ENCODE measurements at regions not wholly inside any gene's neighbourhood (a gene's known extent, or its start where the extent isn't known, plus 50 kb on each side); places are given as distances from the start of the nearest gene placed in this dataset.

DNA sequence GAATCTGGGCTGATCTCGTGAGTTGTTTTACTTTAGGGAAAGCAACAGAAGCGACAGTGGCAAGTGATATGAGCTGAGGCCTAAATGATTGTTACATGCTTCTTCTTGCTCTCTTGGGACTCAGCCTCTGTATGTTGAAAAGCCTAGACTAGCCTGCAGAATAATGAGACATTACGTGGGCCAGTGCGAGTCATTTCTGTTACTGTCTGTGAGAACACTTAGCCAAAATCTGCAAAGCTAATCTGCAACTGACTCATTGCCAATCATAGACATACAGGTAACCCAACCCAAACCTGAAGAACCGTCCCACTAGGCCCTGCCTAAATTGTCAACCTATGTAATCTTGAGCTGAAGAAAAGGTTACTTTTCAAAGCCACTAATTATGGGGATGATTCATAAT is 77.4 kb upstream of the F13A1 start:
- Mint-ChIP-seq H3K4me1 (ENCODE audit: low read depth, unreplicated experiment) (peaks cover 11% of the 10 kb centered on the region), H3K27ac (ENCODE audit: unreplicated experiment) (no peak overlapping the region)
- TF ChIP-seq, protein P1, sequence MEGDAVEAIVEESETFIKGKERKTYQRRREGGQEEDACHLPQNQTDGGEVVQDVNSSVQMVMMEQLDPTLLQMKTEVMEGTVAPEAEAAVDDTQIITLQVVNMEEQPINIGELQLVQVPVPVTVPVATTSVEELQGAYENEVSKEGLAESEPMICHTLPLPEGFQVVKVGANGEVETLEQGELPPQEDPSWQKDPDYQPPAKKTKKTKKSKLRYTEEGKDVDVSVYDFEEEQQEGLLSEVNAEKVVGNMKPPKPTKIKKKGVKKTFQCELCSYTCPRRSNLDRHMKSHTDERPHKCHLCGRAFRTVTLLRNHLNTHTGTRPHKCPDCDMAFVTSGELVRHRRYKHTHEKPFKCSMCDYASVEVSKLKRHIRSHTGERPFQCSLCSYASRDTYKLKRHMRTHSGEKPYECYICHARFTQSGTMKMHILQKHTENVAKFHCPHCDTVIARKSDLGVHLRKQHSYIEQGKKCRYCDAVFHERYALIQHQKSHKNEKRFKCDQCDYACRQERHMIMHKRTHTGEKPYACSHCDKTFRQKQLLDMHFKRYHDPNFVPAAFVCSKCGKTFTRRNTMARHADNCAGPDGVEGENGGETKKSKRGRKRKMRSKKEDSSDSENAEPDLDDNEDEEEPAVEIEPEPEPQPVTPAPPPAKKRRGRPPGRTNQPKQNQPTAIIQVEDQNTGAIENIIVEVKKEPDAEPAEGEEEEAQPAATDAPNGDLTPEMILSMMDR (IDR thresholded peaks at IDR 0.05; ENCODE audit: partially characterized antibody, unreplicated experiment): no peak

DNA sequence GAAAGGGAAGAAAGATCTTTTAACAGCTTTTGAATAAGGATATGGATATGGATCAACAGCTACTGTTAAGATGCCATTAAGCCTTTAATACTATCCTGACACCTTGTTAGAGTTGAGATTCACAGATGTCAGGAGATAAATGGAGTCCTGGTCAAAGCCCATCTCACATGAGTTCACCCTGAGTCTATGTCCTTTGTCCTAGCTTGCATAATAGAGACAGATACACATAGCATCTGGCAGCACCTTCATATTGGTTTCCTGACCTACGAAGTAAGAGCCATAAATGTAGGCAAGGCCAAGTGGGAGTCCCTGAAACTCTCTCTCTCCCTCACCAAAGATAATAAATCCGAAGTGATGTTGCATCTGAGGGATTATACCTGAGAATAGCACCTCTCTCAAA is 79.1 kb upstream of the F13A1 start:
- no peak for DNase-seq
- peaks cover 11% of the 10 kb centered on the region for H3K4me1 Mint-ChIP-seq (ENCODE audit: low read depth, unreplicated experiment)
- no peak overlapping the region for H3K27ac Mint-ChIP-seq (ENCODE audit: unreplicated experiment)
- H3K4me3 Mint-ChIP-seq (ENCODE audit: unreplicated experiment): no peak overlapping the region
- H3K9me3 Mint-ChIP-seq (ENCODE audit: unreplicated experiment): no peaks in the 10 kb centered on the region
- TF ChIP-seq, protein P1 (IDR thresholded peaks at IDR 0.05; ENCODE audit: partially characterized antibody, unreplicated experiment): no peak
- no peaks in the 10 kb centered on the region for H3K36me3 Mint-ChIP-seq (ENCODE audit: unreplicated experiment)
- peaks cover 4% of the 10 kb centered on the region for H3K27me3 Mint-ChIP-seq (ENCODE audit: unreplicated experiment)

More for the DNA sequence above, 77.4 kb upstream of the F13A1 start:
- Mint-ChIP-seq H3K36me3 (ENCODE audit: unreplicated experiment) (no peaks in the 10 kb centered on the region), H3K9me3 (ENCODE audit: unreplicated experiment) (no peaks in the 10 kb centered on the region), H3K4me3 (ENCODE audit: unreplicated experiment) (no peak overlapping the region), H3K27me3 (ENCODE audit: unreplicated experiment) (peaks cover 5% of the 10 kb centered on the region)
- no peak for DNase-seq

DNA sequence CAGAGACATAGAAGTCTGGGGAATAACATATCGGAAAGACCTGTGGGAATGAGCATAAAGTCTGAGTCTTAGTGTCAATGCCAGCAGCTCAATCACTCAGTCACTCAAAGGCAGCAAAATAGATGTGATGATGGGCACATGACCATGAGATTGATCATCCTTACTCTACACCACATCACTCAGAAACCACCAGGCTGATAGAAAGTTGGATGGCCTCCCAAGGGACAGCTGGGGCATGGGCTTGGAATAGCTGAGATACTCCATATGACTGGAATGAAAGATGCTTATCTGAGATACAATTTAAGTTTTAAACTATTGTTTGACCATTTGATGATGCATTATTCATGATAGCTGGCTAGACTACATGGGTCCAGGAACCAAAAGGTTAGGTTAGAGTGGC is 80.9 kb upstream of the F13A1 start:
- Mint-ChIP-seq H3K27ac (ENCODE audit: unreplicated experiment) (no peak overlapping the region), H3K27me3 (ENCODE audit: unreplicated experiment) (peaks cover 3% of the 10 kb centered on the region), H3K9me3 (ENCODE audit: unreplicated experiment) (no peaks in the 10 kb centered on the region), H3K4me1 (ENCODE audit: low read depth, unreplicated experiment) (peaks cover 12% of the 10 kb centered on the region), H3K4me3 (ENCODE audit: unreplicated experiment) (no peak overlapping the region), H3K36me3 (ENCODE audit: unreplicated experiment) (no peaks in the 10 kb centered on the region)
- TF ChIP-seq, protein P1 (IDR thresholded peaks at IDR 0.05; ENCODE audit: partially characterized antibody, unreplicated experiment): no peak
- DNase-seq: no peak

DNA sequence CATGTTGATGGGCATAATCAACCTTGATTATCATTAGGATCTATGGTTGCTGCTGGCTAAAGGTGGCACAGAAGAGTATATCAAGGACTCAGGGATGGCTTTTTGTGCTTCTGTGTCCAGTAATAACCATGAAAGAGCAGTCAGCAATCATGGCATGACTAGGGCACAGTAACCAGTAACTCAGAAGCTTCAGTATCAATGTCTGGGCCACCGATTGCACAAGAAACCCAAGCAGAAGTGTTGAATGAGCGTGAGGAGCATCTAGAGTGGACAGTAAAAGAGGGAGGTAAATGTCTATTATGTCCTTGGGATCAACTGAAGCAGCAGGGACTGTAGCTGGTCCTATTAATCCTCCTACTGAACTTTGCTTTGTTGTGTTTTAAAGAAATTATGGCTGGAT is 81.5 kb upstream of the F13A1 start:
- no peaks in the 10 kb centered on the region for H3K36me3 Mint-ChIP-seq (ENCODE audit: unreplicated experiment)
- H3K9me3 Mint-ChIP-seq (ENCODE audit: unreplicated experiment): no peaks in the 10 kb centered on the region
- no peak overlapping the region for H3K4me3 Mint-ChIP-seq (ENCODE audit: unreplicated experiment)
- H3K27me3 Mint-ChIP-seq (ENCODE audit: unreplicated experiment): peaks cover under 1% of the 10 kb centered on the region
- no peak for DNase-seq
- H3K4me1 Mint-ChIP-seq (ENCODE audit: low read depth, unreplicated experiment): peaks cover 12% of the 10 kb centered on the region
- TF ChIP-seq, protein P1 (IDR thresholded peaks at IDR 0.05; ENCODE audit: partially characterized antibody, unreplicated experiment): no peak
- no peak overlapping the region for H3K27ac Mint-ChIP-seq (ENCODE audit: unreplicated experiment)

DNA sequence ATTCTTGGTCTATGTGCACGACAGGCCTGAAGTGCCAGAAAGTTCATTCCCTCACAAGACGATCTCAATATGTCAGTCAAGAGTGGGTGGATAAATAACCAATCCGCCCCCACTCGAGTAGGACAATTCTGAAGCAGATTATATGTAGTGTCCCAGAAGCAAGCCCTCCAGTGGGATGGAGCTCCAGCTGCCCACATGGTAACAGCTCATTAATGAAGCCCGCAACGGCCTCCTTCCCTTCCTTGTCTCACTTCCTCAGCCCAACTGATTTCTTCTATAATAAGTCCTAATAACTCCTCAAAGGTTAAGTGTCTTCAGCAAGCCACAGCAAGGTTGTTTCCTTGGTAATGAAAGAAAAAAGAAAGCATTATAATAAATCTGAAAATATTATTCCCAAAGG is 82.1 kb upstream of the F13A1 start:
- TF ChIP-seq, protein P1 (IDR thresholded peaks at IDR 0.05; ENCODE audit: partially characterized antibody, unreplicated experiment): no peak
- DNase-seq: no peak
- Mint-ChIP-seq H3K4me3 (ENCODE audit: unreplicated experiment) (no peak overlapping the region), H3K9me3 (ENCODE audit: unreplicated experiment) (no peaks in the 10 kb centered on the region), H3K4me1 (ENCODE audit: low read depth, unreplicated experiment) (peaks cover 12% of the 10 kb centered on the region), H3K27me3 (ENCODE audit: unreplicated experiment) (no peaks in the 10 kb centered on the region), H3K36me3 (ENCODE audit: unreplicated experiment) (no peaks in the 10 kb centered on the region), H3K27ac (ENCODE audit: unreplicated experiment) (no peak overlapping the region)

All from glutamatergic neuron (in vitro differentiated cells).